ENCODE measurements at regions not wholly inside any gene's neighbourhood (a gene's known extent, or its start where the extent isn't known, plus 50 kb on each side); places are given as distances from the start of the nearest gene placed in this dataset.

DNA sequence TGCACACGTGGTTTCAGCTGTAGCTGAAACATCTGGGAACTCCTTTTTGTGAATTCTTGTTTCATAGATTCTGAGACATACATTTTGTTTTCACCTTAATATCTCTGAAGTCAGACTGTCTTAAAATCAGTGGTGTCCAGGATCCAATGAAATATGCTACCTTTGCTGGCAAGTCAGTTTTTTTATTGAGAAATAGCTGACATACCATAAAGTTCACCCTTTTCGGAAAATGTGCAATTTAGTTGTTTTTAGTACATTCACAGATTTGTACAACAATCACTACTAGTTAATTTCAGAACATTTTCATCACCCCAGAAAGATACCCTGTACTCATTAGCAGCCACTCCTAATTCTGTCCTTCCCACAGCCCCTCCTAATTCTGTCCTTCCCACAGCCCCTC, 243.7 kb downstream of the GLI2 start:
- intact Hi-C loops (cut with micrococcal nuclease), result no loop called here
- H3K9me3 Mint-ChIP-seq, result no peaks in the 10 kb centered on the region
- no peaks in the 10 kb centered on the region for H3K27me3 Mint-ChIP-seq
- no peaks in the 10 kb centered on the region for H3K36me3 Mint-ChIP-seq (ENCODE audit: low read depth)
- no peak for DNase-seq
- H3K27ac Mint-ChIP-seq, result no peak overlapping the region
- no peak overlapping the region for H3K4me3 Mint-ChIP-seq
- H3K4me1 Mint-ChIP-seq, result no peaks in the 10 kb centered on the region

DNA sequence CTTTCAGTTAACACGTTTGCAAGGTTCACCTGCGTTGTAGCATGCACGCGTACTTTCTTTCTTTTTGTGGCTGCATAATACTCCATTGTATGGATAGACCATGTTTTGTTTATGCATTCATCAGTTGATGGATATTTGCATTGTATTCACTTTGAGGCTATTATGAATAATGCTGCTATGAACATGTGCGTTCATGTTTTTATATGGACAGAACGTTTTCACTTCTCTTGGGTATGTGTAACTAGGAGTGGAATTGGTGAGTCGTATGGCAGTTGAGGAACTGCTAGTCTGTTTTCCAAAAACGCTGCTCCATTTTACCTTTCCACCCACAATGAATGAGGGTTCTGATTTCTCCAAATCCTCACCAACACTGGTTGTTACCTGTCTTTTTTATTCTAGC, 244.3 kb downstream of the GLI2 start:
- no peaks in the 10 kb centered on the region for H3K4me1 Mint-ChIP-seq
- no peaks in the 10 kb centered on the region for H3K36me3 Mint-ChIP-seq (ENCODE audit: low read depth)
- no peaks in the 10 kb centered on the region for H3K9me3 Mint-ChIP-seq
- intact Hi-C loops (cut with micrococcal nuclease), result no loop called here
- H3K27ac Mint-ChIP-seq, result no peak overlapping the region
- H3K27me3 Mint-ChIP-seq, result no peaks in the 10 kb centered on the region
- H3K4me3 Mint-ChIP-seq, result no peak overlapping the region
- no peak for DNase-seq

DNA sequence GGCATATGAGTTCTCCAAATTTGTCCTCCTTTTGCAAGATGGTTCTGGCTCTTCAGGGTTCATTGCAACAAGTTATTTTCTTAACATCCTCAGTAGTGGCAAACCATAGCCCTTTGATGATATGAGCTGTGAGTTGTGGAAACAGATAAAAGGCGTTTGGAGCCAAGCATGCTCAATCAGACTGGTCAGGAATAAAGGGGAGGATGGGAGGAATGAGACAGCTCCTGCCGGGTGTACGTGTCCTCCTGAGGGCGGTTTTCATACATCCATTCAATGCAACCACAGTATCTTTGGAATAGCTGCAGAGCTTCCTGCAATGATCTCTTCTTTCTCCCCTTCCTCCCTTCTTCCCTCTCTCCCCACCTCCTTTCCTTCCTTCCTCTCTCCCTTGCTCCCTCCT, 245.8 kb downstream of the GLI2 start:
- Mint-ChIP-seq H3K36me3 (ENCODE audit: low read depth) (no peaks in the 10 kb centered on the region), H3K4me3 (no peak overlapping the region), H3K27ac (no peak overlapping the region), H3K4me1 (no peaks in the 10 kb centered on the region), H3K9me3 (no peaks in the 10 kb centered on the region), H3K27me3 (no peaks in the 10 kb centered on the region)
- intact Hi-C loops (cut with micrococcal nuclease), result no loop called here
- DNase-seq, result no peak

DNA sequence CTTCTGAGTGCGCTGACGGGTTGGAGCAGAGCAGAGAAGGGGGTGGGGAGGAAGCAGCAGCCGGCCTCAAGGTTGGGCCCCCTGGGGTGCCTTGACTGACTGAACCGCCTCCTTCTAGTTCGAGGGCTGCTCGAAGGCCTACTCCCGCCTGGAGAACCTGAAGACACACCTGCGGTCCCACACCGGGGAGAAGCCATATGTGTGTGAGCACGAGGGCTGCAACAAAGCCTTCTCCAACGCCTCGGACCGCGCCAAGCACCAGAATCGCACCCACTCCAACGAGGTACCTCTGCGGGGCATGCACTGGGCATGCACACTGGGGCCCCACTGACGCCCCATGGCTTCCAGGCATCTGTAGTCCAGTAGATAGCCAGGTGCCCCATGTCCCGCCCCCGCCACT, 246.9 kb downstream of the GLI2 start:
- DNase-seq, result no peak
- intact Hi-C loops (cut with micrococcal nuclease), result no loop called here
- Mint-ChIP-seq H3K36me3 (ENCODE audit: low read depth) (no peaks in the 10 kb centered on the region), H3K4me3 (no peak overlapping the region), H3K27me3 (no peaks in the 10 kb centered on the region), H3K9me3 (no peaks in the 10 kb centered on the region), H3K27ac (no peak overlapping the region), H3K4me1 (no peaks in the 10 kb centered on the region)

DNA sequence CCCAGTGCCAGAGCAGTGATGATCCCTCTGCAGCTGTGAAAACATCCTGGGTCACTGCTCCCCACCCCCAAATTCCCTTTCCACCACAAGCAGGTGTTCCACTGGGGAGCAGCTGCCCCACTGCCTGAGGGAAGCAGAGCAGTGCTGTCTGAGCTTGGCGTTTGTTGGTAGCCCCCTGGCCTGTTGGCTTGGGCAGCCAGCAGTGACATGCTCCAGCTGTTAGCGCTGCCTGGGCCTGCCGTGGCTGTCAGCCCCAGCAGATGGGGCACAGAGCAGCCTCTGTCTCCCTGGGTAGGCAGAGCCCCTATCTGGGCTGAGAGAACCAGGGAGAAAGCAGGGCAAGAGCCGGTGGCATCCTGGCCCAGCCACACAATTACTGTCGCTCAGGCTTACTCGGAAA, 247.7 kb downstream of the GLI2 start:
- intact Hi-C loops (cut with micrococcal nuclease), result no loop called here
- no peaks in the 10 kb centered on the region for H3K9me3 Mint-ChIP-seq
- H3K27ac Mint-ChIP-seq, result no peak overlapping the region
- H3K27me3 Mint-ChIP-seq, result no peaks in the 10 kb centered on the region
- no peak overlapping the region for H3K4me3 Mint-ChIP-seq
- no peak for DNase-seq
- no peaks in the 10 kb centered on the region for H3K36me3 Mint-ChIP-seq (ENCODE audit: low read depth)
- H3K4me1 Mint-ChIP-seq, result no peaks in the 10 kb centered on the region

DNA sequence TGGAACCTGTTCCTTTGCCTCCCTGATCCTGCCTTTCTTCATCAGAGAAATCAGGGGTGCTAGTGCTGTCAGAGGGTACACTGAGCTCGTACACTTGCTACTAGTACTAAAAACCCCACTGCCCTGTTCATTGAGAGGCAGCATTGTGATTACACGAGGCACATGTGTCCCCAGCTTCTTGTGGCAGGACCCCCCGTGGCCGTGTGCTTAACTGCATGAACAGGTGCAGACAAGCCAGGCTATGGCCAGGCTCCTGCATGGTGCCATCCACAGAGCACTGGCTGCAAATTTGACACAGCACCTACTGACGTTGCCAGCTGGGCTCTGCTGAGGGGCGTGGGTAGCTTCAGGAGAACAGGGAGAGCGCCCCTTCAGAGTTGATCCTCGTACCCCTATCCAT, 248.4 kb downstream of the GLI2 start:
- H3K27me3 Mint-ChIP-seq, result no peaks in the 10 kb centered on the region
- no peak overlapping the region for H3K4me3 Mint-ChIP-seq
- no peak overlapping the region for H3K27ac Mint-ChIP-seq
- no peaks in the 10 kb centered on the region for H3K4me1 Mint-ChIP-seq
- intact Hi-C loops (cut with micrococcal nuclease), result no loop called here
- H3K36me3 Mint-ChIP-seq (ENCODE audit: low read depth), result no peaks in the 10 kb centered on the region
- no peak for DNase-seq
- H3K9me3 Mint-ChIP-seq, result no peaks in the 10 kb centered on the region

DNA sequence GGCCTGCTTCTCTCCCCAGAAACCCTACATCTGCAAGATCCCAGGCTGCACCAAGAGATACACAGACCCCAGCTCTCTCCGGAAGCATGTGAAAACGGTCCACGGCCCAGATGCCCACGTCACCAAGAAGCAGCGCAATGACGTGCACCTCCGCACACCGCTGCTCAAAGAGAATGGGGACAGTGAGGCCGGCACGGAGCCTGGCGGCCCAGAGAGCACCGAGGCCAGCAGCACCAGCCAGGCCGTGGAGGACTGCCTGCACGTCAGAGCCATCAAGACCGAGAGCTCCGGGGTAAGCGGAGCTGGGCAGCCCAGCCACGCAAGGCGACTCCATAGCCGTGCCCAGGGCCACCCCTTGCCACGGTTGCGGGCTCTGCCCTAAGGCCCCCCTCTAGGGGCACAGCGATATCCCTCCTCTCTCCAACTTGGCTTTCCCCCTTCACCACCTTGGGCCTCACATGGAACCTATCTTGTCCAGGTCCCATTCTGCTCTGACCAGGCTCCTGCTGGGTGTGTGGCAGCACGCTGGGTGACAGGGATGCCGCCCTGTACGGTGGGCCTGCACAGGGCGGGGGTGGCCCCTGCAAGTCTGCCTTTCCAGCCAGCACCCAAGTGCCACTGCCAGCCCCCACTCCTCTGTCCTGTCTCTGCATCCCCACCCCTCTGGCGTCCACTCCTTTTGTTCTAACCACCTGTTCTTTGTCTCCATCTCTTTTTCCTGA, 248.9 kb downstream of the GLI2 start:
- H3K9me3 Mint-ChIP-seq, result no peaks in the 10 kb centered on the region
- no peak overlapping the region for H3K27ac Mint-ChIP-seq
- intact Hi-C loops (cut with micrococcal nuclease), result no loop called here
- H3K4me3 Mint-ChIP-seq, result no peak overlapping the region
- H3K27me3 Mint-ChIP-seq, result no peaks in the 10 kb centered on the region
- DNase-seq, result no peak
- no peaks in the 10 kb centered on the region for H3K36me3 Mint-ChIP-seq (ENCODE audit: low read depth)
- H3K4me1 Mint-ChIP-seq, result no peaks in the 10 kb centered on the region

DNA sequence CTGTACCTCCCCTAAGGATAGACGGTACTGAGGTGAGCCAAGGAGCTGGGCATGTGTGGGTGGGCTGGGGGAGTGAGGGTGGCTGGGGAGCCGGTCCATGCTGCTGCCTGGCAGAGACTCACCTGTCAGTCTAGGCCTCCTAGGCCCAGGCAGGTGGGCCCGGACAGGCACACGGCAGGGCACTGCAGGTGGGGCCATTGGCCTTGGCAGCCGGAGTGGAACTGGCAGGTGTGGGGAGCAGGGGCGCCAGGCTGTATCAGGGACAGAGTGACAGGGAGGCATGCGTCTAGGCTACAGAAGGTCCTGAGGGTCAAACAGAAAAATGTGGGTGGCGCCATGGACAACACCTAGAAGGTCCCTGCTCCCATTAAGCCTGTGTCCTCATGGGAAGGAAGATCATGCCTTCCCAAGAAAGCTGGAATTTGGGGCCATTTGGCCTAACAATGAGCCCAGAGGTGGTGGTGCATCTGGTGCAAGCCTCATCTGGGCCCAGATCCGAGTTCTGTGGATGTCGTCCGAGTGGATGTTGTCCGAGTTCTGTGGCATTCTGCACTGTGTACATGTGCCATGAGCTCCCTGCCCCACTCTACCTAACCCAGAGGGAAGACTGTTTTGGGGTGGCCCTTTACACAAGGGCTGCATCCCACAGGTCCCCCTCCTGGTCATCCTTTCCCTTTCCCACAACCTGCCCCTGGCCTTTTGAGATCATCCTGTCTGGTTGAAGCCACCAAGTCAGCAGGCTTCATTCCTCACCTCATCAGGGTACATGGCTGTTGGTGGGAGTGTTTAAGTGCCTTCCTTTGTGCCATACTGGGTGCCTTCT, 249.7 kb downstream of the GLI2 start:
- Mint-ChIP-seq H3K4me1 (no peaks in the 10 kb centered on the region), H3K9me3 (no peaks in the 10 kb centered on the region), H3K27ac (no peak overlapping the region), H3K36me3 (ENCODE audit: low read depth) (no peaks in the 10 kb centered on the region), H3K4me3 (no peak overlapping the region), H3K27me3 (no peaks in the 10 kb centered on the region)
- intact Hi-C loops (cut with micrococcal nuclease), result no loop called here
- no peak for DNase-seq

DNA sequence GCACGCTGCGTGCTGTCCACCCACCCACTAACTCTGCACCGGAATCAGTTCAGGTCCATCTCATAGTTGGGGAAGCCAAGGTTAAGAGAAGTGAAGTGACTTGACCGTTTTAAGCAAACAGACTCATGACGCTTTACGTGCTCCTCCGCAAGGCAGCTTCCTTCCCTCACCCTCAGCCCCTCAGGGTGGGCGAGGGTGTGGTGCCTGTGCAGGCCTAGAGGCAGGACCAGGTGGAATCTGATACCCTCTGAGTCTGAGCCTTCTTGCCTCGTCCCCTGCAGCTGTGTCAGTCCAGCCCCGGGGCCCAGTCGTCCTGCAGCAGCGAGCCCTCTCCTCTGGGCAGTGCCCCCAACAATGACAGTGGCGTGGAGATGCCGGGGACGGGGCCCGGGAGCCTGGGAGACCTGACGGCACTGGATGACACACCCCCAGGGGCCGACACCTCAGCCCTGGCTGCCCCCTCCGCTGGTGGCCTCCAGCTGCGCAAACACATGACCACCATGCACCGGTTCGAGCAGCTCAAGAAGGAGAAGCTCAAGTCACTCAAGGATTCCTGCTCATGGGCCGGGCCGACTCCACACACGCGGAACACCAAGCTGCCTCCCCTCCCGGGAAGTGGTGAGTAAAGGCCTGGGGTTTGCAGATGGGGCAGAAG, 250.5 kb downstream of the GLI2 start:
- no peaks in the 10 kb centered on the region for H3K36me3 Mint-ChIP-seq (ENCODE audit: low read depth)
- no peak for DNase-seq
- no peak overlapping the region for H3K27ac Mint-ChIP-seq
- no peaks in the 10 kb centered on the region for H3K27me3 Mint-ChIP-seq
- intact Hi-C loops (cut with micrococcal nuclease), result no loop called here
- no peak overlapping the region for H3K4me3 Mint-ChIP-seq
- no peaks in the 10 kb centered on the region for H3K9me3 Mint-ChIP-seq
- no peaks in the 10 kb centered on the region for H3K4me1 Mint-ChIP-seq

DNA sequence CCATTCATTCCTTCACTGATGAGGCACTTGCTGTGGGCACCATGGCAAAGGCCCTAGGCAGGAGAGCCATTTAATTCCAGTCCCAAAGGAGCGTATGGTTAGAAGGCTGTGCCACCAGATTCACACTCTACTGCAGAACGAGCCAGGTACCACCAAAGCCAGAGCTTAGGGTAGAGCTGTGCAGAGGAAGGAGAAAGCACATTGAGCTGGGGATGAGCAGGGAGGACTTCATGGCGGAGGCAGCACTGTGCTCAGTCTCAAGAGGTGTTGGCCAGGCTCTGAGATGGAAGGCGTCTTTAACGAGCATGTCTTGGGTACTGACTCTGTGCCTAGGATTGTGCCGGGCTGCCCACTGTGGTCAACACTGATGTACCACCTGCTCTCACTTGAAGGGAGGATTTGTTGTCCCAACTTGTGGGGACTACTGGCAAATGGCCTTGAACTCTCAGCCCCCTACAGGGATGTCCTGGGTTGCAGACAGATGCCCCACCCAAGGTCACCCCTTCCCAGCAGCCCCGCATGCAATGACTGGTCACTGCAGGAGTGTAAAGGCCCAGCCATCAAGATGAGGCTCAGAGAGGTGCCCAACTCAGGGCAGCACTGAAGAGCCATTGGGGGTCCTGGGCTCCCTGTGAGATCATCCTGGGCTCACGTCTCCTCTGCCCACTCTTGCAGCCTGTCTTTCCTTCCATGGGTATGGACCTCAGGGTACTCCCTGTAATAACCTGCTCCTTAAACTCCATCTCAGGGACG, 251.4 kb downstream of the GLI2 start:
- Mint-ChIP-seq H3K27ac (no peak overlapping the region), H3K4me3 (no peak overlapping the region), H3K36me3 (ENCODE audit: low read depth) (no peaks in the 10 kb centered on the region), H3K27me3 (no peaks in the 10 kb centered on the region), H3K9me3 (no peaks in the 10 kb centered on the region), H3K4me1 (no peaks in the 10 kb centered on the region)
- DNase-seq, result no peak
- intact Hi-C loops (cut with micrococcal nuclease), result no loop called here

DNA sequence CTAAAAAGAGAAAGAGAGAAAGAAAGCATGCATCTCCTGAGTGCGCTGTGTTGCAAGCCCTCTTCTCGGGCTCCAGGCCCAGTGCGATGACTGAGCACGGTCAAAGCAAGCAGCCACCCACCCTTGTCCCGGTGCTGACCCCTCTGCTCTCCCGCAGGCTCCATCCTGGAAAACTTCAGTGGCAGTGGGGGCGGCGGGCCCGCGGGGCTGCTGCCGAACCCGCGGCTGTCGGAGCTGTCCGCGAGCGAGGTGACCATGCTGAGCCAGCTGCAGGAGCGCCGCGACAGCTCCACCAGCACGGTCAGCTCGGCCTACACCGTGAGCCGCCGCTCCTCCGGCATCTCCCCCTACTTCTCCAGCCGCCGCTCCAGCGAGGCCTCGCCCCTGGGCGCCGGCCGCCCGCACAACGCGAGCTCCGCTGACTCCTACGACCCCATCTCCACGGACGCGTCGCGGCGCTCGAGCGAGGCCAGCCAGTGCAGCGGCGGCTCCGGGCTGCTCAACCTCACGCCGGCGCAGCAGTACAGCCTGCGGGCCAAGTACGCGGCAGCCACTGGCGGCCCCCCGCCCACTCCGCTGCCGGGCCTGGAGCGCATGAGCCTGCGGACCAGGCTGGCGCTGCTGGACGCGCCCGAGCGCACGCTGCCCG, 252.5 kb downstream of the GLI2 start:
- no peak overlapping the region for H3K4me3 Mint-ChIP-seq
- no peaks in the 10 kb centered on the region for H3K27me3 Mint-ChIP-seq
- H3K4me1 Mint-ChIP-seq, result no peaks in the 10 kb centered on the region
- no peak overlapping the region for H3K27ac Mint-ChIP-seq
- H3K9me3 Mint-ChIP-seq, result no peaks in the 10 kb centered on the region
- no peak for DNase-seq
- intact Hi-C loops (cut with micrococcal nuclease), result no loop called here
- no peaks in the 10 kb centered on the region for H3K36me3 Mint-ChIP-seq (ENCODE audit: low read depth)

DNA sequence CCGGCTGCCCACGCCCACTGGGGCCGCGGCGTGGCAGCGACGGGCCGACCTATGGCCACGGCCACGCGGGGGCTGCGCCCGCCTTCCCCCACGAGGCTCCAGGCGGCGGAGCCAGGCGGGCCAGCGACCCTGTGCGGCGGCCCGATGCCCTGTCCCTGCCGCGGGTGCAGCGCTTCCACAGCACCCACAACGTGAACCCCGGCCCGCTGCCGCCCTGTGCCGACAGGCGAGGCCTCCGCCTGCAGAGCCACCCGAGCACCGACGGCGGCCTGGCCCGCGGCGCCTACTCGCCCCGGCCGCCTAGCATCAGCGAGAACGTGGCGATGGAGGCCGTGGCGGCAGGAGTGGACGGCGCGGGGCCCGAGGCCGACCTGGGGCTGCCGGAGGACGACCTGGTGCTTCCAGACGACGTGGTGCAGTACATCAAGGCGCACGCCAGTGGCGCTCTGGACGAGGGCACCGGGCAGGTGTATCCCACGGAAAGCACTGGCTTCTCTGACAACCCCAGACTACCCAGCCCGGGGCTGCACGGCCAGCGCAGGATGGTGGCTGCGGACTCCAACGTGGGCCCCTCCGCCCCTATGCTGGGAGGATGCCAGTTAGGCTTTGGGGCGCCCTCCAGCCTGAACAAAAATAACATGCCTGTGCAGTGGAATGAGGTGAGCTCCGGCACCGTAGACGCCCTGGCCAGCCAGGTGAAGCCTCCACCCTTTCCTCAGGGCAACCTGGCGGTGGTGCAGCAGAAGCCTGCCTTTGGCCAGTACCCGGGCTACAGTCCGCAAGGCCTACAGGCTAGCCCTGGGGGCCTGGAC, 253.2 kb downstream of the GLI2 start:
- Mint-ChIP-seq H3K9me3 (no peaks in the 10 kb centered on the region), H3K4me1 (no peaks in the 10 kb centered on the region), H3K27ac (no peak overlapping the region), H3K4me3 (no peak overlapping the region), H3K36me3 (ENCODE audit: low read depth) (no peaks in the 10 kb centered on the region), H3K27me3 (no peaks in the 10 kb centered on the region)
- no peak for DNase-seq
- intact Hi-C loops (cut with micrococcal nuclease), result no loop called here

Data from activated CD4-positive, alpha-beta T cell treated with anti-CD3 and anti-CD28 coated beads, Interleukin-2, amount 10 ng/mL, durations not matched to agents 24 days and 14 days (primary cell).